H9 (cell line): ENCODE measurements at regions not wholly inside any gene's neighbourhood (a gene's known extent, or its start where the extent isn't known, plus 50 kb on each side); places are given as distances from the start of the nearest gene placed in this dataset.

Experiments
- DNase-seq: peaks from one replicate; pipeline ENCODE4 v3.0.0-alpha.2; 2017
- H2AFZ ChIP-seq: one replicate; pipeline ENCODE4 v1.6.1; 2013; ENCODE audit warnings: mild to moderate bottlenecking, low read length, control low read depth, moderate library complexity
- H2AK5ac ChIP-seq: 2 replicates; pipeline ENCODE4 v1.6.1; 2013; ENCODE audit warnings: low read length, control low read depth, mixed read lengths; ENCODE audit not compliant: insufficient read length
- H2BK120ac ChIP-seq: one replicate; pipeline ENCODE4 v1.6.1; 2013; ENCODE audit warnings: low read depth, mild to moderate bottlenecking, low read length, control low read depth, inconsistent platforms; ENCODE audit not compliant: poor library complexity, severe bottlenecking
- H2BK12ac ChIP-seq: 2 replicates; pipeline ENCODE4 v1.6.1; 2013; ENCODE audit warnings: low read length, control low read depth, mixed read lengths, low read depth; ENCODE audit not compliant: insufficient read length
- H2BK15ac ChIP-seq: 2 replicates; pipeline ENCODE4 v1.6.1; 2013; ENCODE audit warnings: low read depth, low read length, control low read depth
- H2BK20ac ChIP-seq: one replicate; pipeline ENCODE4 v1.6.1; 2013; ENCODE audit warnings: low read depth, mild to moderate bottlenecking, low read length, control low read depth, inconsistent platforms; ENCODE audit not compliant: poor library complexity, severe bottlenecking
- H2BK5ac ChIP-seq: 2 replicates; pipeline ENCODE4 v1.6.1; 2013; ENCODE audit warnings: low read length, control low read depth, mixed read lengths; ENCODE audit not compliant: insufficient read length
- H3K14ac ChIP-seq: 2 replicates; pipeline ENCODE4 v1.6.1; 2013; ENCODE audit warnings: low read length, control low read depth; ENCODE audit not compliant: insufficient read depth
- H3K18ac ChIP-seq: 2 replicates; pipeline ENCODE4 v1.6.1; 2013; ENCODE audit warnings: low read depth, mild to moderate bottlenecking, mixed read lengths, low read length, control low read depth; ENCODE audit not compliant: insufficient read length
- H3K23ac ChIP-seq: 2 replicates; pipeline ENCODE4 v1.6.1; 2013; ENCODE audit warnings: low read length, control low read depth, mixed read lengths, low read depth; ENCODE audit not compliant: insufficient read length
- H3K23me2 ChIP-seq: 2 replicates; pipeline ENCODE4 v1.6.1; 2013; ENCODE audit warnings: low read depth, mild to moderate bottlenecking, mixed read lengths, low read length, control low read depth; ENCODE audit not compliant: insufficient read length, poor library complexity, severe bottlenecking
- H3K27ac ChIP-seq: 2 replicates; pipeline ENCODE4 v1.5.1; 2013; ENCODE audit warnings: low read length, control low read depth, mixed read lengths, low read depth; ENCODE audit not compliant: insufficient read length
- H3K27me3 ChIP-seq: 2 replicates; pipeline ENCODE4 v1.6.1; 2013; ENCODE audit warnings: low read length, control low read depth, inconsistent platforms; ENCODE audit not compliant: insufficient read depth
- H3K4ac ChIP-seq: 2 replicates; pipeline ENCODE4 v1.6.1; 2013; ENCODE audit warnings: low read depth, mild to moderate bottlenecking, control low read depth, inconsistent platforms, low read length, moderate library complexity
- H3K4me1 ChIP-seq: 2 replicates; pipeline ENCODE4 v1.6.1; 2013; ENCODE audit warnings: low read length, control low read depth, inconsistent platforms; ENCODE audit not compliant: insufficient read depth
- H3K4me2 ChIP-seq: 2 replicates; pipeline ENCODE4 v1.6.1; 2013; ENCODE audit warnings: low read length, control low read depth, mixed read lengths; ENCODE audit not compliant: insufficient read length, insufficient read depth
- H3K56ac ChIP-seq: 2 replicates; pipeline ENCODE4 v1.6.1; 2013; ENCODE audit warnings: low read depth, mild to moderate bottlenecking, mixed read lengths, low read length, control low read depth; ENCODE audit not compliant: insufficient read length
- H3K79me1 ChIP-seq: 2 replicates; pipeline ENCODE4 v1.6.1; 2013; ENCODE audit warnings: low read depth, mild to moderate bottlenecking, moderate library complexity, low read length, control low read depth, inconsistent platforms; ENCODE audit not compliant: insufficient read depth, poor library complexity, severe bottlenecking
- H3K79me2 ChIP-seq: 2 replicates; pipeline ENCODE4 v1.6.1; 2013; ENCODE audit warnings: low read length, control low read depth, inconsistent platforms; ENCODE audit not compliant: insufficient read depth
- H3K9ac ChIP-seq: 2 replicates; pipeline ENCODE4 v1.6.1; 2013; ENCODE audit warnings: low read length, control low read depth, mixed read lengths; ENCODE audit not compliant: insufficient read length; ENCODE audit errors: extremely low read depth
- H3K9me3 ChIP-seq: one replicate; pipeline ENCODE4 v1.6.1; 2013; ENCODE audit warnings: low read depth, low read length, inconsistent platforms; ENCODE audit not compliant: control insufficient read depth
- H3T11ph ChIP-seq: one replicate; pipeline ENCODE4 v1.6.1; 2013; ENCODE audit warnings: mild to moderate bottlenecking, low read length, control low read depth, inconsistent platforms
- H4K20me1 ChIP-seq: one replicate; pipeline ENCODE4 v1.6.1; 2013; ENCODE audit not compliant: control insufficient read depth, insufficient read length, insufficient read depth
- H4K5ac ChIP-seq: 2 replicates; pipeline ENCODE4 v1.6.1; 2013; ENCODE audit warnings: low read depth, mild to moderate bottlenecking, mixed read lengths, low read length, control low read depth; ENCODE audit not compliant: insufficient read length
- H4K8ac ChIP-seq: replicated peaks from 2 replicates; pipeline ENCODE4 v1.6.1; 2013; ENCODE audit warnings: low read length, control low read depth, mixed read lengths, low read depth; ENCODE audit not compliant: insufficient read length
- H4K91ac ChIP-seq: 2 replicates; pipeline ENCODE4 v1.6.1; 2013; ENCODE audit warnings: low read depth, mild to moderate bottlenecking, moderate library complexity, mixed read lengths, low read length, control low read depth; ENCODE audit not compliant: insufficient read length
- H3K27ac Mint-ChIP-seq, 3 experiments: 2 replicates in 2 of 3; 3 replicates in 1 of 3; pipeline ENCODE4 v1.8.0; 2020 to 2021; ENCODE audit warnings: mixed read lengths in 3 of 3, mild to moderate bottlenecking in 1 of 3, moderate library complexity in 1 of 3
- H3K27me3 Mint-ChIP-seq: 2 replicates; pipeline ENCODE4 v1.8.0; 2021; ENCODE audit warnings: low read depth, mild to moderate bottlenecking, moderate library complexity, mixed read lengths
- H3K36me3 Mint-ChIP-seq, 3 experiments: 2 replicates in 2 of 3; 3 replicates in 1 of 3; pipeline ENCODE4 v1.8.0; 2020 to 2021; ENCODE audit warnings: low read depth in 3 of 3, mixed read lengths in 3 of 3; ENCODE audit not compliant: insufficient read depth in 1 of 3
- H3K4me1 Mint-ChIP-seq, 2 experiments: 2 replicates each; pipeline ENCODE4 v1.8.0; 2020; ENCODE audit warnings: mixed read lengths in 2 of 2
- H3K4me3 Mint-ChIP-seq, 2 experiments: 2 replicates in 1 of 2; 3 replicates in 1 of 2; pipeline ENCODE4 v1.8.0; 2020 to 2021; ENCODE audit warnings: mild to moderate bottlenecking in 2 of 2, mixed read lengths in 2 of 2, moderate library complexity in 1 of 2
- H3K9me3 Mint-ChIP-seq, 2 experiments: 2 replicates in 1 of 2; 3 replicates in 1 of 2; pipeline ENCODE4 v1.8.0; 2020; ENCODE audit warnings: mild to moderate bottlenecking in 2 of 2, mixed read lengths in 2 of 2, moderate library complexity in 1 of 2
- CTCF ChIP-seq: fragments of 200-600 bp; sonication (generic); conservative IDR thresholded peaks from 3 replicates; pipeline ENCODE4 v1.8.0; 2021; ENCODE audit warnings: antibody characterized with exemption, mild to moderate bottlenecking
- WGBS: extraction: QIAGEN DNeasy Blood & Tissue Kit; methylation state at CpG from one replicate; pipeline ENCODE4 v1.1.7; 2013; ENCODE audit warnings: missing lambda C conversion rate, low lambda C conversion rate, mixed read lengths; ENCODE audit not compliant: insufficient read length; ENCODE audit errors: extremely low coverage; 5-methylcytosine and 5-hydroxymethylcytosine counted together

GRCh38 chr10:59958882-59959281, 52.5 kb upstream of the CCDC6 start:
- no CpG with 5 or more reads among the region's 5 CpGs for WGBS
- no peak overlapping the region for H4K5ac ChIP-seq

More at GRCh38 chr10:59958882-59959281, 52.5 kb upstream of the CCDC6 start:
- Histone ChIP-seq H3K27ac (no peak overlapping the region), H3K27me3 (no peaks in the 10 kb centered on the region), H4K91ac (no peak overlapping the region), H3K4me2 (no peak overlapping the region), H3K79me1 (no peaks in the 10 kb centered on the region), H3K18ac (no peak overlapping the region), H3T11ph (no peak overlapping the region), H3K9me3 (no peaks in the 10 kb centered on the region), H3K56ac (no peak overlapping the region), H3K4me1 (no peaks in the 10 kb centered on the region), H2BK20ac (no peak overlapping the region), H4K8ac (no peak overlapping the region), H2BK12ac (no peak overlapping the region), H3K14ac (no peak overlapping the region), H2AFZ (peak overlapping the region; percentile 49), H3K4ac (no peak overlapping the region), H3K23me2 (no peaks in the 10 kb centered on the region), H3K79me2 (no peaks in the 10 kb centered on the region), H2AK5ac (no peak overlapping the region), H3K9ac (no peak overlapping the region), H3K23ac (no peak overlapping the region), H2BK5ac (no peak overlapping the region), H2BK120ac (no peak overlapping the region), H2BK15ac (no peak overlapping the region), H4K20me1 (no peaks in the 10 kb centered on the region)
- Mint-ChIP-seq H3K4me1 (peaks cover 7% of the 10 kb centered on the region in 2 experiments; a peak in 3 of 4 replicates), H3K27ac (no peak overlapping the region), H3K4me3 (no peak overlapping the region), H3K36me3 (peaks cover 0 to 8% (median 0%) of the 10 kb centered on the region in 3 experiments; a peak in 1 of 7 replicates), H3K27me3 (no peaks in the 10 kb centered on the region), H3K9me3 (0 out of 5 replicates have a peak, but pooled peaks cover 0 to under 1% of the 10 kb centered on the region in 2 experiments)
- no peak for TF ChIP-seq CTCF
- DNase-seq = no peak
